A673 (cell line): ENCODE measurements at regions not wholly inside any gene's neighbourhood (a gene's known extent, or its start where the extent isn't known, plus 50 kb on each side); places are given as distances from the start of the nearest gene placed in this dataset.

ENCODE experiments used
- BruUV-seq: library from RNA; stranded (reverse); fragments of 400-500 nt; replicated peaks from 2 replicates; lab custom pipeline; 2021; lab: Mats Ljungman, UMichigan
- CTCF ChIA-PET: fragments of 300-600 bp; sonication (Branson Sonifier 250); formaldehyde crosslinking; loops from one replicate; lab custom pipeline; 2022; ENCODE audit warnings: antibody characterized with exemption; lab: Charles Lee
- POLR2A ChIA-PET: fragments of 300-600 bp; sonication (Branson Sonifier 250); formaldehyde crosslinking; loops from one replicate; lab custom pipeline; 2022; ENCODE audit warnings: antibody characterized with exemption; ENCODE audit not compliant: low non-redundant PET; lab: Charles Lee
- DNase-seq: peaks from one replicate; pipeline ENCODE4 v3.0.0-alpha.2; 2015; ENCODE audit warnings: low spot score
- H3K27ac ChIP-seq: fragments of 200-600 bp; sonication (generic); 2 replicates; pipeline ENCODE4 v1.5.1; 2016; ENCODE audit warnings: mixed run types, low read depth, mild to moderate bottlenecking, mixed read lengths, antibody characterized with exemption, low read length; ENCODE audit not compliant: poor library complexity, severe bottlenecking
- H3K27me3 ChIP-seq: fragments of 200-600 bp; sonication (generic); replicated peaks from 2 replicates; pipeline ENCODE4 v1.6.1; 2017; ENCODE audit warnings: mixed run types, low read depth, mild to moderate bottlenecking, mixed read lengths, antibody characterized with exemption, low read length; ENCODE audit not compliant: insufficient read depth, poor library complexity
- H3K36me3 ChIP-seq: fragments of 200-600 bp; sonication (generic); 2 replicates; pipeline ENCODE4 v1.6.1; 2016; ENCODE audit warnings: mixed run types, mild to moderate bottlenecking, mixed read lengths, antibody characterized with exemption, low read length; ENCODE audit not compliant: insufficient read depth, poor library complexity, severe bottlenecking
- H3K4me1 ChIP-seq: fragments of 200-600 bp; sonication (generic); 2 replicates; pipeline ENCODE4 v1.6.1; 2017; ENCODE audit warnings: mixed run types, mild to moderate bottlenecking, mixed read lengths, antibody characterized with exemption, low read length; ENCODE audit not compliant: insufficient read depth, poor library complexity, severe bottlenecking
- H3K4me3 ChIP-seq: fragments of 200-600 bp; sonication (generic); 2 replicates; pipeline ENCODE4 v1.5.1; 2016; ENCODE audit warnings: low read depth, mixed run types, mild to moderate bottlenecking, mixed read lengths, low read length; ENCODE audit not compliant: poor library complexity, severe bottlenecking
- H3K9me3 ChIP-seq: fragments of 200-600 bp; sonication (generic); 2 replicates; pipeline ENCODE4 v1.6.1; 2016; ENCODE audit warnings: mixed run types, low read depth, mild to moderate bottlenecking, mixed read lengths, antibody characterized with exemption, low read length; ENCODE audit not compliant: poor library complexity, severe bottlenecking
- EZH2 ChIP-seq: fragments of 200-600 bp; sonication (generic); IDR thresholded peaks from 2 replicates; pipeline ENCODE4 v1.6.1; 2017; ENCODE audit warnings: borderline replicate concordance, low read depth, mild to moderate bottlenecking, mixed read lengths, antibody characterized with exemption, low read length; ENCODE audit not compliant: poor library complexity, severe bottlenecking
- intact Hi-C: fragments of 100-400 bp; cut with micrococcal nuclease; formaldehyde crosslinking; loops from one replicate; pipeline ENCODE4 v1.10.0; 2022; ENCODE audit not compliant: unreplicated experiment
- TF ChIP-seq, protein P1 (sequence below): fragments of 300-800, 200-600 bp; sonication (generic); conservative IDR thresholded peaks from 2 replicates; pipeline ENCODE4 v1.5.1; 2017; ENCODE audit warnings: low read depth, mild to moderate bottlenecking, antibody characterized with exemption, low read length, moderate library complexity, mixed read lengths

DNA sequence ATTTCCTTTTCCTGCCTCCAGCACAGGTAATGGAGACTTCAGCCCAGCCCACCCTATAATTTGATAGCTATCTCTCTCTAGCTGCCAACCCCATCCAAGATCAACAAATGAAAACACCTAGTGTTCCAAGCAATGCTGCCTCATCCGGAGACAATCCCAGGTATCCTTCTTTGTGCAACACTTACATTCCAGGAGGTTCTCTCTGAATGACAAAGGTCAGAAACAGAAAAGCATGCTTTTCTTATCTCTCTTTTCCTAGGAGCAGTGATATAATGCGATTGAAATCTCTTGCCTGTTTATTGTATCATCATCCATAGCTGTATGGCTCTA is 699.3 kb downstream of the INHBA start:
- H3K27me3 ChIP-seq: no peaks in the 10 kb centered on the region
- intact Hi-C loops: loop anchor here (2.0 to 5.0 kb wide), 2 partner anchors 374 to 693 kb away; no protein-coding TSS in a partner anchor
- DNase-seq: no peak
- BruUV-seq: no TSS peak
- no peak for TF ChIP-seq EZH2
- TF ChIP-seq, protein P1, sequence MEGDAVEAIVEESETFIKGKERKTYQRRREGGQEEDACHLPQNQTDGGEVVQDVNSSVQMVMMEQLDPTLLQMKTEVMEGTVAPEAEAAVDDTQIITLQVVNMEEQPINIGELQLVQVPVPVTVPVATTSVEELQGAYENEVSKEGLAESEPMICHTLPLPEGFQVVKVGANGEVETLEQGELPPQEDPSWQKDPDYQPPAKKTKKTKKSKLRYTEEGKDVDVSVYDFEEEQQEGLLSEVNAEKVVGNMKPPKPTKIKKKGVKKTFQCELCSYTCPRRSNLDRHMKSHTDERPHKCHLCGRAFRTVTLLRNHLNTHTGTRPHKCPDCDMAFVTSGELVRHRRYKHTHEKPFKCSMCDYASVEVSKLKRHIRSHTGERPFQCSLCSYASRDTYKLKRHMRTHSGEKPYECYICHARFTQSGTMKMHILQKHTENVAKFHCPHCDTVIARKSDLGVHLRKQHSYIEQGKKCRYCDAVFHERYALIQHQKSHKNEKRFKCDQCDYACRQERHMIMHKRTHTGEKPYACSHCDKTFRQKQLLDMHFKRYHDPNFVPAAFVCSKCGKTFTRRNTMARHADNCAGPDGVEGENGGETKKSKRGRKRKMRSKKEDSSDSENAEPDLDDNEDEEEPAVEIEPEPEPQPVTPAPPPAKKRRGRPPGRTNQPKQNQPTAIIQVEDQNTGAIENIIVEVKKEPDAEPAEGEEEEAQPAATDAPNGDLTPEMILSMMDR: no peak
- H3K4me3 ChIP-seq: no peak overlapping the region
- ChIA-PET CTCF (interaction anchor here (1.4 kb wide), 1 partner anchor 702 kb away, joined by 7 read pairs; no protein-coding TSS in a partner anchor), POLR2A (no interaction called here)
- no peaks in the 10 kb centered on the region for H3K9me3 ChIP-seq
- H3K36me3 ChIP-seq: no peaks in the 10 kb centered on the region
- H3K4me1 ChIP-seq: no peaks in the 10 kb centered on the region
- no peak overlapping the region for H3K27ac ChIP-seq

DNA sequence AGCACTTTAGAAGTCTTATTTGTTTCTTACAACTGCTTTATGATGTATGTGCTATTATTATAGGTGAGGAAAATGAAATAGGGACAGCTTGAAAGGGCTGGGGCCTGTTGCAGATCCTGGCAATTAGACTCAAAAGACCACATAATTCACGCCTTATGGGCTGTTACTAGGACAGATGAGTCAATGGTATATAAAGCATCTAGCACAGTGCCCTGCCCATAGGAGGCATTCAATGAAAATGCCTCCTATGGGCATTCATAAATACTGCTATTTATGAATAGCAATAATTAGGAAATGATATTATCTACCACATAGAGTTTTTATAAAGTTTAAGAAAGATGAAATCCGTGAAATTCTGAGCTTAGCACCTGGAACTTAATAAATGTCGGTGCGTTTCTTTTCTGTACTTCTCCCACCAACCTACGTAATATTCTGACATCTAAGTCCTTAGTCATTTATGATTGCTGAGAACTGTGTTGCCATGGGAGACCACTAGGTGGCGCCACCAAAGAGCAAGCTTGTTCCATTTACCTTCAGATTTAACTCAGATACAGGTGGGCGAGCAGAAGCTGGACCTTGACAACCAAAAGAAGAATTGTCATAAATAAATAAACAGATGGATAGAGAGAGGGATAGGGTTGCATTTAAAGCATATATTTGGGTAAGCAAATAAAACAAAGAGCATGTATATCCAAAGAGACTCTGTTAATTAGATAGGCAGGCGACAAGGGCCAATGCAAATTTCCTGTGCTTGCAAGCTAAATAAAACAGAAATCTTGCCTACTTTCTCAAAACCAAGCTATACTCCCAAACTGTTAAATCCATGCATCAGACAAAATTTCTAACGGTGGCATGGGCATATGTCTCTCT is 699.9 kb downstream of the INHBA start:
- H3K27me3 ChIP-seq: no peaks in the 10 kb centered on the region
- BruUV-seq: no TSS peak
- TF ChIP-seq, protein P1: peak; percentile 97
- no peak for TF ChIP-seq EZH2
- no peak overlapping the region for H3K4me3 ChIP-seq
- peak; percentile 57 for DNase-seq
- no peaks in the 10 kb centered on the region for H3K4me1 ChIP-seq
- ChIA-PET CTCF (interaction anchor here (1.4 kb wide), 1 partner anchor 702 kb away, joined by 7 read pairs; no protein-coding TSS in a partner anchor), POLR2A (no interaction called here)
- H3K9me3 ChIP-seq: no peaks in the 10 kb centered on the region
- no peak overlapping the region for H3K27ac ChIP-seq
- intact Hi-C loops: loop anchor here (2.0 to 5.0 kb wide), 2 partner anchors 374 to 694 kb away; no protein-coding TSS in a partner anchor
- H3K36me3 ChIP-seq: no peaks in the 10 kb centered on the region

DNA sequence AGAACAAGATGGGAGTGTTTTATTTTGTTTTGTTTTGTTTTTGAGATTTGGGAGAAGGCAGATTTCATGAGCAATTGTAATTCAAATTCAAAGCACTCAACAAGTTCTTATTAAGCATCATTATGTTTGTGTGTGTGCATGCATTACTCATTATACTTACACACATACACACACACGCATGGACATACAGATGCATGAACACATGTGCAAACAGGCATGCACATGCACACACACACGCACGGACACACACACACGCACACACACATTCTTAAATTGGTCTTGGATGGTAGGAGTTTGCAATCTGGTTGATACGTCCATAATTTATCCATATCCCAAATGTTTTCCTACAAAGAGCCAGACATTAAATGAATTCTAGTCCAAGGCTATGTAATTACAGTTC is 702.8 kb downstream of the INHBA start:
- Histone ChIP-seq H3K4me1 (no peaks in the 10 kb centered on the region), H3K27ac (no peak overlapping the region), H3K36me3 (no peaks in the 10 kb centered on the region), H3K4me3 (no peak overlapping the region), H3K9me3 (no peaks in the 10 kb centered on the region), H3K27me3 (no peaks in the 10 kb centered on the region)
- intact Hi-C loops: loop anchor here (5.0 kb wide), 1 partner anchor 377 kb away; no protein-coding TSS in a partner anchor
- no peak for TF ChIP-seq EZH2
- TF ChIP-seq, protein P1: no peak
- ChIA-PET CTCF (no interaction called here), POLR2A (no interaction called here)
- DNase-seq: no peak
- no TSS peak for BruUV-seq
